Thyroid gland (tissue), 4 donors: ENCODE measurements at regions not wholly inside any gene's neighbourhood (a gene's known extent, or its start where the extent isn't known, plus 50 kb on each side); places are given as distances from the start of the nearest gene placed in this dataset.

ENCODE experiments used
- POLR2A ChIP-seq, 2 donors: fragments of 450-650 bp; IDR thresholded peaks; one replicate each; pipeline ENCODE4 v1.6.1; 2017; ENCODE audit warnings: antibody characterized with exemption in 2 of 2, mild to moderate bottlenecking in 2 of 2, moderate library complexity in 1 of 2
- TF ChIP-seq, protein P1 (sequence below), 6 experiments: fragments of 200-600 bp in 3 of 6; fragments of 450-650 bp in 3 of 6; sonication (generic) in 3 of 6; IDR thresholded peaks; one replicate each; pipeline ENCODE4 v1.5.1; 2016 to 2019; ENCODE audit warnings: antibody characterized with exemption in 6 of 6, mild to moderate bottlenecking in 2 of 6, inconsistent platforms in 1 of 6, moderate library complexity in 1 of 6

DNA sequence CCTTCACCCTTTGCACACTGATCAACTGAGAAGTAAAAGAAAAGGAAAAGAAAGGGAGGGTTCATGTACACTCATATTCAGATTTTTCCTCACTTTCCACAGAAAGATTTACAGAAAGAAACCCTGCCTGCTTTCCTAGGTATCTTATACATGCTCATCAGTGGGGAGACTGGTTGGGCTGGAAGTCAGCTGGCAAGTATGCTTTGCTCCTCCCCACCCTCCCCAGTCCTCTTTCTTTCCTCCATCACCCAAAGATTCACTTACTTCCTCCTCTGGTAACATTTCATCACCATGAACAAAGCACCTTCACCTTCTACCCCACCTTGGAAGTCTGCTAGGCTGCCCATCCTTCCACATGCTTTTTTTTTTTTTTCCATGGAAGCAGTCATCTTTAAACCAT is 153.2 kb upstream of the NRBF2 start:
- TF ChIP-seq, protein P1, sequence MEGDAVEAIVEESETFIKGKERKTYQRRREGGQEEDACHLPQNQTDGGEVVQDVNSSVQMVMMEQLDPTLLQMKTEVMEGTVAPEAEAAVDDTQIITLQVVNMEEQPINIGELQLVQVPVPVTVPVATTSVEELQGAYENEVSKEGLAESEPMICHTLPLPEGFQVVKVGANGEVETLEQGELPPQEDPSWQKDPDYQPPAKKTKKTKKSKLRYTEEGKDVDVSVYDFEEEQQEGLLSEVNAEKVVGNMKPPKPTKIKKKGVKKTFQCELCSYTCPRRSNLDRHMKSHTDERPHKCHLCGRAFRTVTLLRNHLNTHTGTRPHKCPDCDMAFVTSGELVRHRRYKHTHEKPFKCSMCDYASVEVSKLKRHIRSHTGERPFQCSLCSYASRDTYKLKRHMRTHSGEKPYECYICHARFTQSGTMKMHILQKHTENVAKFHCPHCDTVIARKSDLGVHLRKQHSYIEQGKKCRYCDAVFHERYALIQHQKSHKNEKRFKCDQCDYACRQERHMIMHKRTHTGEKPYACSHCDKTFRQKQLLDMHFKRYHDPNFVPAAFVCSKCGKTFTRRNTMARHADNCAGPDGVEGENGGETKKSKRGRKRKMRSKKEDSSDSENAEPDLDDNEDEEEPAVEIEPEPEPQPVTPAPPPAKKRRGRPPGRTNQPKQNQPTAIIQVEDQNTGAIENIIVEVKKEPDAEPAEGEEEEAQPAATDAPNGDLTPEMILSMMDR (IDR thresholded peaks at IDR 0.05) = no peak
- no peak for TF ChIP-seq POLR2A (IDR thresholded peaks at IDR 0.05)
